Amygdala (tissue), 56 donors: ENCODE measurements at regions not wholly inside any gene's neighbourhood (a gene's known extent, or its start where the extent isn't known, plus 50 kb on each side); places are given as distances from the start of the nearest gene placed in this dataset.
A peak's percentile ranks its signal among the peaks of the same experiment; 100 is the strongest.
"Not testable (repeated sequence)": the region's sequence is repeated elsewhere in the genome, so short reads cannot be mapped to it uniquely, and the experiment has no call there.

Experiments used
- DNase-seq, 56 donors: peaks; one replicate each; lab custom pipeline; 2025; lab: John Stamatoyannopoulos, UW

GRCh38 chr6:144665932-144666450 is 380.9 kb downstream of the UTRN start:
- no peak for DNase-seq

GRCh38 chr6:144666781-144667180 is 381.6 kb downstream of the UTRN start:
- no peak for DNase-seq

GRCh38 chr6:144667532-144668503 is 382.7 kb downstream of the UTRN start:
- no peak for DNase-seq

DNA sequence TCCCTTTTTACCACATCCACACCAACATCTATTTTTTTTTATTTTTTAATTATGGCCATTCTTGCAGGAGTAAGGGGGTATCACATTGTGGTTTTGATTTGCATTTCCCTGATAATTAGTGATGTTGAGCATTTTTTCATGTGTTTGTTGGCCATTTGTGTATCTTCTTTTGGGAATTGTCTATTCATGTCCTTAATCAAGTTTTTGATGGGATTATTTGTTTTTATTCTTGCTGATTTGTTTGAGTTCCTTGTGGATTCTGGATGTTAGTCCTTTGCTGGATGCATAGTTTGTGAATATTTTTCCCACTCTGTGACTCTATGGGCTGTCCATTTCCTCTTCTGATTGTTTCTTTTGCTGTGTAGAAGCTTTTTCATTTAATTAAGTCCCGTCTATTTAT is 385.1 kb downstream of the UTRN start:
- not testable (repeated sequence) for DNase-seq

DNA sequence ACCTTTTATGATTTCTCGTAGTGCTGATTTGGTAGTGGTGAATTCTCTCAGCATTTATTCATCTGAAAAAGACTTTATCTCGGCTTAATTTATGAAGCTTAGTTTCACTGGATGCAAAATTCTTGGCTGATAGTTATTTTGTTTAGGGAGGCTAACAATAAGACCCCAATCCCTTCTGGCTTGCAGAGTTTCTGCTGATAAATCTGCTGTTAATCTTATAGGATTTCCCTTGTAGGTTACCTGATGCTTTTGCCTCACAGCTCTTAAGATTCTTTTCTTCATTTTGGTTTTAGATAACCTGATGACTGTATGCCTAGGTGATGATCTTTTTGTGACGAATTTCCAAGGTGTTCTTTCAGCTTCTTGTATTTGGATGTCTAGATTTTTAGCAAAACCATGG is 388.7 kb downstream of the UTRN start:
- no peak for DNase-seq

- DNase-seq, result no peak
Measured at GRCh38 chr6:144675231-144675861, 390.2 kb downstream of the UTRN start.

- not testable (repeated sequence) for DNase-seq
Measured at GRCh38 chr6:144676310-144676709, 391.2 kb downstream of the UTRN start.

DNA sequence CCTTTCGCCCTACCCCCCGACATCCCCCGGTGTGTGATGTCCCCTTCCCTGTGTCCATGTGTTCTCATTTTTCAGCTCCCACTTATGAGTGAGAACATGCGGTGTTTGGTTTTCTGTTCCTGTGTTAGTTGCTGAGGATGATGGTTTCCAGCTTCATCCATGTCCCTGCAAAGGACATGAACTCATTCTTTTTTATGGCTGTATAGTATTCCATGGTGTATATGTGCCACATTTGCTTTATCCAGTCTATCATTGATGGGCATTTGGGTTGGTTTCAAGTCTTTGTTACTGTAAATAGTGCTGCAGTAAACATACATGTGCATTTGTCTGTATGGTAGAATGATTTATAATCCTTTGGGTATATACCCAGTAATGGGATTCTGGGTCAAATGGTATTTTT is 392.1 kb downstream of the UTRN start:
- DNase-seq, result not testable (repeated sequence)

- DNase-seq, result no peak
Measured at GRCh38 chr6:144678844-144679243, 393.7 kb downstream of the UTRN start.

DNA sequence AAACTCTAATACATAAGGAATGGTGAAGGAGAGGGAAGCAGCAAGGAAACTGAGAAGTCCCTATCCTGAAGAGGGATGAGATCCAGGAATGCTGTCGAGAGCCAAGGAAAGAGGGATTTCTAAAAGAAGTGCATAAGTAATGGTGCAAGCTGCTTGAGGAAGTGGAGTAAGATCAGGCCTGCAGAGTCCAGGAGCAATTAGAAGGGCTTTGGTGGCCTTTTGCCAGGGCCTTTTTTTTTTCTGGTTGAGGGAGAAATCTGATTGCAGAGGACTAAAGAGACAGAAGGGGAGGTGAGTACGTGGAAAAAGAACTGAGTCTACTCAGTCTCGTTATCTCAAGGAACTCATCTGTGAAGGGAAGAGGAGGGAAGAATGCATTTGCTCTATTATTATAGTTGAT is 396.2 kb downstream of the UTRN start:
- no peak for DNase-seq

DNA sequence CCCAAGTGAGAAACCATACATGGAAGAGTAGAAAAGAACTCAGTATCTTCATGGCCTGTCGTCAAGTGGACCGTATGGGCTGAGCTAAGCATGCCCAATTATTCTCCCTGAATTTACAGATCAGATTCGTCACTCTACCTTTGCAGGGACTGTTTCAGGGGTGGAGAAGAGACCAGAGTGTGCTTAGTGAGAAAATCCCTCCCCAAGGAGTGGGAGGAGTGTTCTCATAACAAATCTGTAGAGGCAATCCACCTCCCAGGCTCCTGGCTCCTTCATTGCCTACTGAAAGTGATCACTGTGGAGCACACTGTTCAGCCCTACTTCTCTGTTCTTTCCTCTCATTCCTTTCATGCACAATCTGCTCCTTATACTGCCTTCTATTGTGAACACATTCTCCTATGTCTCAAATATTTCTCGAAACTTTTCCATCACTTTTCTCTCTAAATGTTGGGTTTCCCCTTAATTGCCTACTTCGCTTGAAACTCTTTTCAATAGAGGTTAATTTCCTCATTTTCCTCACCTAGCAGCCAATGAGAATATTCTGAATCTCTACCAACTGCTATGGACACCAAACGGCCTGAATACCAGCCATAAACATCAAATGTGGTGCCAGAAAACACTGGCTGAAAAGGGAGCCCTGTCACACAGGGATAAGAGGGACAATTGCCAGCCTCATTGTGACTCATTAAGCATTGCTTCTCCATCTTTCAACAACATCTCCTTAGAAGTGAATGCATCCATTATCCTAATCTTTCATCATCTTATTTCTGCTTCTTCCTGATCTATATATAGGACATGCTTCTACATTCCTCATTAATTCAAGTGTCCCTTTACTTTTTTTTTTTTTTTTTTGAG is 398.3 kb downstream of the UTRN start:
- peak in 21 of 56 donors; percentile 5 to 57 (median 24) for DNase-seq

- DNase-seq, result no peak
Measured at GRCh38 chr6:144688713-144689112, 403.6 kb downstream of the UTRN start.

DNA sequence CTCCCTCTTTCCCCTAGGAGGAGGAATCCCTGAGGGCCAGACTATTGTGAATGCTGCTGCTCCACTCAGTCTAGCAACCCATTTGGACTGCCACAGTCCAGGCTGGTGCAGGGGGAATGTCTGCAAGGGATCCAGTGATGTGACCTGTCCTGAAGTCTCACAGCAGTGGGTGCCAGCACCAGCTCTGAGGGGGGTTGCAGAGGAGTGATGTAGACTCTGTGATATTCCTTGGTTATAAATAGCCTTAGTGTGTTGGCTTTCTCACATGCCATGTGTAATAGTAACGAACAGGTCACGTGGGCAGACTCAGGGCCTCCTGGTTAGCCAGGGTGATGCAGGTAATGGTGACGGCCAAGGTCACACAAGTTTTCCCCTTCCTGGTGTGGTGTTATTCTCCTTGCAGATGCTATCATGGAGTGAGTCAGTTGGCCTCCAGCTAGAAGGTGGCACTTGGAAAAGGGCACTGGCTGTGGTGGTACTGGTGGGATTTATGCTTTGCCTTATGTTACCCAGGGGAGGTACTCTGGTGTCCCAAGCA is 404.4 kb downstream of the UTRN start:
- DNase-seq, result no peak

DNA sequence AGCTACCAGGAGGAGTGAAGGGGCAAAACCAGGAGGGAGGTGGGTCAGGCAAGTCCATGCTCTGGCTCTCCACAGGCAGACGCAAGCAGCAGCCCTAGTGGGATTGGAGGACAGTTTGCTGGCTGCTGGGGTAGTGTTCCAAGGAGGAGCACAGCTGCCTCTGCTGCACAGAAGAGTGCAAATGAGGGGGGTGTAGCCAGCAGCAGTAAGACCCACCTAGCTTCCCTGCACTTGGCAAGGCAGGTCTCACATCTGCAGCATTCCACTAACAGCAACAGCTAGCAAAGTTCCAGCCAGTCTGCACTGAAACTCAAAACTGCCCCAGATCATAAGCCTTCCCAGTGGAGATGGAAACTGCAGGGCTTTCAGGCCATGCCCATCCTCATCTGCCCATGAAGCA is 405.0 kb downstream of the UTRN start:
- DNase-seq, result no peak

- DNase-seq, result no peak
Measured at GRCh38 chr6:144690666-144691065, 405.5 kb downstream of the UTRN start.

GRCh38 chr6:144692050-144692449 is 406.9 kb downstream of the UTRN start:
- DNase-seq, result not testable (repeated sequence)

- no peak for DNase-seq
Measured at GRCh38 chr6:144695858-144696533, 410.9 kb downstream of the UTRN start.

GRCh38 chr6:144696610-144697368 is 411.7 kb downstream of the UTRN start:
- no peak for DNase-seq

DNA sequence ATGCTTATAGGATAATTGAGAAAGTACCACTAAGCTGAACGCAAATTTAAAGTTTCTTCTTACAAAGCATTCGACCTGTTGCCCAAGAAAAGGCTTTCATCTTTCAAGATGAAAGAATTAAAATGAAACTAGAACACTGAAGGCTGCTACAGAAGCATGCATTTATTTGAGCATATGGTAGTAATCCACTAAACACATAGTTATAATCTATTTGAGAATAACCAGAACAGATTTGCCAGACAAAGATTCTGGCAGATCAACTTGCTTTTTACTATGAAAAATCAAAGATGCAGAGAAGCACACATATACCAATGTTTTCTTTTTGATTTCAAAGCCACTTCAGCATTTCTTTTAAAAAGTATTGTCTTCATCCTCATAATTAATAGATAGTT is 412.2 kb downstream of the UTRN start:
- no peak for DNase-seq
